MM.1S (cell line): ENCODE measurements at regions not wholly inside any gene's neighbourhood (a gene's known extent, or its start where the extent isn't known, plus 50 kb on each side); places are given as distances from the start of the nearest gene placed in this dataset.

Experiments
- DNase-seq: peaks from one replicate; pipeline ENCODE4 v3.0.0-alpha.2; 2015
- H2AFZ ChIP-seq: fragments of 300-600 bp; sonication (generic); 2 replicates; pipeline ENCODE4 v1.6.0; 2016; ENCODE audit warnings: antibody characterized with exemption, low read length
- H3F3A ChIP-seq: fragments of 300-600 bp; sonication (generic); 2 replicates; pipeline ENCODE4 v1.6.1; 2016; ENCODE audit warnings: mild to moderate bottlenecking, antibody characterized with exemption, low read length, moderate library complexity, mixed read lengths; ENCODE audit not compliant: insufficient read depth
- H3K27ac ChIP-seq: fragments of 300-600 bp; sonication (generic); 2 replicates; pipeline ENCODE4 v1.5.1; 2016; ENCODE audit warnings: mild to moderate bottlenecking, low read length
- H3K27me3 ChIP-seq: fragments of 300-600 bp; sonication (generic); replicated peaks from 2 replicates; pipeline ENCODE4 v1.6.0; 2016; ENCODE audit warnings: low read length; ENCODE audit not compliant: insufficient read depth
- H3K36me3 ChIP-seq: fragments of 300-600 bp; sonication (generic); replicated peaks from 2 replicates; pipeline ENCODE4 v1.6.1; 2016; ENCODE audit warnings: mild to moderate bottlenecking, low read length, mixed read lengths; ENCODE audit not compliant: insufficient read depth
- H3K4me1 ChIP-seq: fragments of 300-600 bp; sonication (generic); 2 replicates; pipeline ENCODE4 v1.6.1; 2016; ENCODE audit warnings: low read length, mixed read lengths
- H3K4me2 ChIP-seq: fragments of 300-600 bp; sonication (generic); 2 replicates; pipeline ENCODE4 v1.6.0; 2016; ENCODE audit warnings: low read depth, low read length
- H3K4me3 ChIP-seq: fragments of 300-600 bp; sonication (generic); 2 replicates; pipeline ENCODE4 v1.5.1; 2016; ENCODE audit warnings: low read length, mixed read lengths
- H3K79me2 ChIP-seq: fragments of 300-600 bp; sonication (generic); 2 replicates; pipeline ENCODE4 v1.6.1; 2016; ENCODE audit warnings: mixed run types, low read length, mixed read lengths
- H3K9ac ChIP-seq: fragments of 300-600 bp; sonication (generic); 2 replicates; pipeline ENCODE4 v1.6.1; 2016; ENCODE audit warnings: low read length, mixed read lengths
- H3K9me2 ChIP-seq: fragments of 300-600 bp; sonication (generic); replicated peaks from 2 replicates; pipeline ENCODE4 v1.6.1; 2016; ENCODE audit warnings: mild to moderate bottlenecking, low read length, mixed read lengths; ENCODE audit not compliant: insufficient read depth
- H3K9me3 ChIP-seq: fragments of 300-600 bp; sonication (generic); replicated peaks from 2 replicates; pipeline ENCODE4 v1.6.1; 2016; ENCODE audit warnings: mild to moderate bottlenecking, low read length, mixed read lengths; ENCODE audit not compliant: insufficient read depth
- H4K20me1 ChIP-seq: fragments of 300-600 bp; sonication (generic); 2 replicates; pipeline ENCODE4 v1.6.1; 2016; ENCODE audit warnings: mild to moderate bottlenecking, low read length, moderate library complexity, mixed read lengths; ENCODE audit not compliant: insufficient read depth
- EZH2 ChIP-seq: fragments of 300-600 bp; sonication (generic); optimal IDR thresholded peaks from 2 replicates; pipeline ENCODE3; 2017; ENCODE audit warnings: low read depth, mild to moderate bottlenecking, antibody characterized with exemption, low read length, mixed read lengths
- EZH2phosphoT487 ChIP-seq: fragments of 300-600 bp; sonication (generic); IDR thresholded peaks from 2 replicates; pipeline ENCODE4 v1.6.1; 2018; ENCODE audit warnings: antibody characterized with exemption, low read length
- TF ChIP-seq, protein P1 (sequence below): fragments of 300-600 bp; sonication (generic); IDR thresholded peaks from 2 replicates; pipeline ENCODE4 v1.5.1; 2016; ENCODE audit warnings: antibody characterized with exemption, low read length, mixed read lengths

GRCh38 chr10:52488606-52489485 is 174.8 kb downstream of the DKK1 start:
- H3K79me2 ChIP-seq = no peaks in the 10 kb centered on the region
- H3K4me3 ChIP-seq = no peak overlapping the region
- no peak overlapping the region for H3K9ac ChIP-seq
- H4K20me1 ChIP-seq = no peaks in the 10 kb centered on the region
- peak overlapping the region; percentile 60 for H2AFZ ChIP-seq
- DNase-seq = peak; percentile 61
- H3K4me1 ChIP-seq = peaks cover 49% of the 10 kb centered on the region
- no peaks in the 10 kb centered on the region for H3K36me3 ChIP-seq
- no peaks in the 10 kb centered on the region for H3K9me2 ChIP-seq
- H3K4me2 ChIP-seq = no peak overlapping the region
- no peaks in the 10 kb centered on the region for H3K9me3 ChIP-seq
- H3K27me3 ChIP-seq = no peaks in the 10 kb centered on the region
- H3F3A ChIP-seq = peaks cover 9% of the 10 kb centered on the region; the same call in 1 of the 2 replicates
- no peak overlapping the region for H3K27ac ChIP-seq
- TF ChIP-seq, protein P1, sequence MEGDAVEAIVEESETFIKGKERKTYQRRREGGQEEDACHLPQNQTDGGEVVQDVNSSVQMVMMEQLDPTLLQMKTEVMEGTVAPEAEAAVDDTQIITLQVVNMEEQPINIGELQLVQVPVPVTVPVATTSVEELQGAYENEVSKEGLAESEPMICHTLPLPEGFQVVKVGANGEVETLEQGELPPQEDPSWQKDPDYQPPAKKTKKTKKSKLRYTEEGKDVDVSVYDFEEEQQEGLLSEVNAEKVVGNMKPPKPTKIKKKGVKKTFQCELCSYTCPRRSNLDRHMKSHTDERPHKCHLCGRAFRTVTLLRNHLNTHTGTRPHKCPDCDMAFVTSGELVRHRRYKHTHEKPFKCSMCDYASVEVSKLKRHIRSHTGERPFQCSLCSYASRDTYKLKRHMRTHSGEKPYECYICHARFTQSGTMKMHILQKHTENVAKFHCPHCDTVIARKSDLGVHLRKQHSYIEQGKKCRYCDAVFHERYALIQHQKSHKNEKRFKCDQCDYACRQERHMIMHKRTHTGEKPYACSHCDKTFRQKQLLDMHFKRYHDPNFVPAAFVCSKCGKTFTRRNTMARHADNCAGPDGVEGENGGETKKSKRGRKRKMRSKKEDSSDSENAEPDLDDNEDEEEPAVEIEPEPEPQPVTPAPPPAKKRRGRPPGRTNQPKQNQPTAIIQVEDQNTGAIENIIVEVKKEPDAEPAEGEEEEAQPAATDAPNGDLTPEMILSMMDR = peak; percentile 55
- TF ChIP-seq EZH2phosphoT487 = no peak

DNA sequence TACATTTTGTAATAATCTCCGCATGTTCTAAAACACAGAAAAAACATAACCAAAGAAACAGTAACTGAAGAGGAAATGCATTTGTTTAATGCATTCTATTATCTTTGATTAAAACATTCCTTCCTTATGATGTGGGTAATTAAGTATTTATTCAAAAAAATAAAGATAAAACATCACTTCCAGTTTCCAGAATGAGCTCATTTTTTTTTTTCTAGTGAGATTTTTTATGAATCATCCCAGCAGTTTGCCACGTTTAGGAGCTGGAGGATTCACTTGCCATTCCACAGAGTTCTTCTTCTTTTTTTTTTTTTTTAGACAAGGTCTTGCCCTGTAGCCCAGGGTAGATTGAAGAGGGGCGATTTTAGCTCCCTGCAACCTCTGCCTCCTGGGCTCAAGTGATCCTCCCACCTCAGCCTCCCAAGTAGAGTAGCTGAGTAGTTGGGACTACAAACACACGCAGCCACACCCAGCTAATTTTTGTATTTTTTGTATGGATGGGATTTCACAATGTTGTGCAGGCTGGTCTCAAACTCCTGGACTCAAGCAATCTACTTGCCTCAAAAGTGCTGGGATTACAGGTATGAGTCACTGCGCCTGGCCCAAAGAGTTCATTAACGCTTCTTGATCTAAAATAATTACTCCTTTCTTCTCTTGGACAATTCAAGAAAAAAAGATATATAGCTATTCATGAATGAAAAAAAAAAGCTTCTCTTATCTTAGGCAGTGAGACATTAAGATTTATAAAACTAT is 177.3 kb downstream of the DKK1 start:
- Histone ChIP-seq H3K27me3 (no peaks in the 10 kb centered on the region), H3K79me2 (no peaks in the 10 kb centered on the region), H3K4me2 (no peak overlapping the region), H3K9ac (no peak overlapping the region), H3K36me3 (no peaks in the 10 kb centered on the region), H3K9me3 (no peaks in the 10 kb centered on the region), H3K4me1 (peaks cover 27% of the 10 kb centered on the region), H3F3A (0 out of 2 replicates have a peak, but pooled peaks cover 9% of the 10 kb centered on the region), H4K20me1 (no peaks in the 10 kb centered on the region), H3K4me3 (no peak overlapping the region), H2AFZ (no peak overlapping the region), H3K9me2 (no peaks in the 10 kb centered on the region), H3K27ac (no peak overlapping the region)
- TF ChIP-seq, protein P1 = no peak
- TF ChIP-seq EZH2phosphoT487 (no peak), EZH2 (no peak)
- DNase-seq = no peak

GRCh38 chr10:52499281-52499680 is 185.2 kb downstream of the DKK1 start:
- Histone ChIP-seq H3K4me1 (no peaks in the 10 kb centered on the region), H4K20me1 (no peaks in the 10 kb centered on the region), H2AFZ (no peak overlapping the region), H3K9ac (no peak overlapping the region), H3K9me2 (no peaks in the 10 kb centered on the region), H3K27ac (no peak overlapping the region), H3K4me3 (no peak overlapping the region), H3K4me2 (no peak overlapping the region), H3K9me3 (no peaks in the 10 kb centered on the region), H3F3A (no peaks in the 10 kb centered on the region), H3K27me3 (no peaks in the 10 kb centered on the region), H3K79me2 (no peaks in the 10 kb centered on the region), H3K36me3 (no peaks in the 10 kb centered on the region)
- no peak for DNase-seq
- TF ChIP-seq EZH2 = no peak
- TF ChIP-seq, protein P1 = no peak
- TF ChIP-seq EZH2phosphoT487 = no peak
